ENCODE measurements at regions not wholly inside any gene's neighbourhood (a gene's known extent, or its start where the extent isn't known, plus 50 kb on each side); places are given as distances from the start of the nearest gene placed in this dataset.
A peak's percentile ranks its signal among the peaks of the same experiment; 100 is the strongest.

GRCh38 chr5:109482748-109483147 is 73.0 kb upstream of the PJA2 start:
- no peaks in the 10 kb centered on the region for H3K27me3 Mint-ChIP-seq (ENCODE audit: low read depth)
- H3K27ac Mint-ChIP-seq, result no peak overlapping the region
- no peaks in the 10 kb centered on the region for H3K9me3 Mint-ChIP-seq
- peaks cover 11% of the 10 kb centered on the region for H3K4me1 Mint-ChIP-seq
- no peak for DNase-seq (ENCODE audit: low spot score in 2 of 2, unreplicated experiment in 2 of 2)
- no peak for TF ChIP-seq CTCF (IDR thresholded peaks at IDR 0.05; ENCODE audit: unreplicated experiment)
- H3K4me3 Mint-ChIP-seq, result no peak overlapping the region
- no peaks in the 10 kb centered on the region for H3K36me3 Mint-ChIP-seq

GRCh38 chr5:109479260-109479860 is 69.6 kb upstream of the PJA2 start:
- no peaks in the 10 kb centered on the region for H3K9me3 Mint-ChIP-seq
- no peaks in the 10 kb centered on the region for H3K27me3 Mint-ChIP-seq (ENCODE audit: low read depth)
- no peak overlapping the region for H3K27ac Mint-ChIP-seq
- no peak overlapping the region for H3K4me3 Mint-ChIP-seq
- H3K4me1 Mint-ChIP-seq, result peaks cover 11% of the 10 kb centered on the region
- DNase-seq (ENCODE audit: low spot score in 2 of 2, unreplicated experiment in 2 of 2), result no peak
- peak; percentile 27 for TF ChIP-seq CTCF (IDR thresholded peaks at IDR 0.05; ENCODE audit: unreplicated experiment)
- no peaks in the 10 kb centered on the region for H3K36me3 Mint-ChIP-seq

GRCh38 chr5:109478830-109479229 is 69.1 kb upstream of the PJA2 start:
- Mint-ChIP-seq H3K4me3 (no peak overlapping the region), H3K27ac (no peak overlapping the region)

GRCh38 chr5:109476292-109476691 is 66.5 kb upstream of the PJA2 start:
- no peak for TF ChIP-seq CTCF (IDR thresholded peaks at IDR 0.05; ENCODE audit: unreplicated experiment)
- Mint-ChIP-seq H3K36me3 (no peaks in the 10 kb centered on the region), H3K4me1 (no peaks in the 10 kb centered on the region), H3K4me3 (no peak overlapping the region), H3K27ac (no peak overlapping the region), H3K9me3 (no peaks in the 10 kb centered on the region), H3K27me3 (ENCODE audit: low read depth) (no peaks in the 10 kb centered on the region)
- no peak for DNase-seq (ENCODE audit: low spot score in 2 of 2, unreplicated experiment in 2 of 2)

More at GRCh38 chr5:109478830-109479229, 69.1 kb upstream of the PJA2 start:
- Mint-ChIP-seq H3K9me3 (no peaks in the 10 kb centered on the region), H3K27me3 (ENCODE audit: low read depth) (no peaks in the 10 kb centered on the region), H3K4me1 (peaks cover 10% of the 10 kb centered on the region), H3K36me3 (no peaks in the 10 kb centered on the region)
- no peak for DNase-seq (ENCODE audit: low spot score in 2 of 2, unreplicated experiment in 2 of 2)
- TF ChIP-seq CTCF (IDR thresholded peaks at IDR 0.05; ENCODE audit: unreplicated experiment), result no peak

- Mint-ChIP-seq H3K4me1 (peaks cover 3% of the 10 kb centered on the region), H3K36me3 (no peaks in the 10 kb centered on the region), H3K4me3 (no peak overlapping the region), H3K9me3 (no peaks in the 10 kb centered on the region), H3K27me3 (ENCODE audit: low read depth) (no peaks in the 10 kb centered on the region), H3K27ac (no peak overlapping the region)
- TF ChIP-seq CTCF (IDR thresholded peaks at IDR 0.05; ENCODE audit: unreplicated experiment), result no peak
- no peak for DNase-seq (ENCODE audit: low spot score in 2 of 2, unreplicated experiment in 2 of 2)
Measured at GRCh38 chr5:109469896-109470662, 60.3 kb upstream of the PJA2 start.

Measured in mesothelial cell of epicardium (in vitro differentiated cells).